ENCODE measurements at regions not wholly inside any gene's neighbourhood (a gene's known extent, or its start where the extent isn't known, plus 50 kb on each side); places are given as distances from the start of the nearest gene placed in this dataset.

- no peak for DNase-seq (ENCODE audit: low read depth)
- TF ChIP-seq CTCF (conservative IDR thresholded peaks at IDR 0.05; ENCODE audit: low read depth, low read length): no peak
- H3K4me3 ChIP-seq (ENCODE audit: low read depth, low read length): no peak overlapping the region
Measured at GRCh38 chr17:71850812-71851211, 270.0 kb upstream of the SOX9 start.

- DNase-seq (ENCODE audit: low read depth): no peak
- TF ChIP-seq CTCF (conservative IDR thresholded peaks at IDR 0.05; ENCODE audit: low read depth, low read length): no peak
- no peak overlapping the region for H3K4me3 ChIP-seq (ENCODE audit: low read depth, low read length)
Measured at GRCh38 chr17:71855010-71855409, 265.8 kb upstream of the SOX9 start.

- DNase-seq (ENCODE audit: low read depth): no peak
- no peak for TF ChIP-seq CTCF (conservative IDR thresholded peaks at IDR 0.05; ENCODE audit: low read depth, low read length)
Measured at GRCh38 chr17:71864755-71865154, 256.1 kb upstream of the SOX9 start.

GRCh38 chr17:71866095-71866494 is 254.7 kb upstream of the SOX9 start:
- TF ChIP-seq CTCF (conservative IDR thresholded peaks at IDR 0.05; ENCODE audit: low read depth, low read length): no peak
- DNase-seq (ENCODE audit: low read depth): no peak
- H3K4me3 ChIP-seq (ENCODE audit: low read depth, low read length): no peak overlapping the region

More at GRCh38 chr17:71864755-71865154, 256.1 kb upstream of the SOX9 start:
- H3K4me3 ChIP-seq (ENCODE audit: low read depth, low read length): no peak overlapping the region

GRCh38 chr17:71869293-71869692 is 251.5 kb upstream of the SOX9 start:
- no peak overlapping the region for H3K4me3 ChIP-seq (ENCODE audit: low read depth, low read length)
- no peak for DNase-seq (ENCODE audit: low read depth)
- no peak for TF ChIP-seq CTCF (conservative IDR thresholded peaks at IDR 0.05; ENCODE audit: low read depth, low read length)

- TF ChIP-seq CTCF (conservative IDR thresholded peaks at IDR 0.05; ENCODE audit: low read depth, low read length): no peak
- H3K4me3 ChIP-seq (ENCODE audit: low read depth, low read length): no peak overlapping the region
- no peak for DNase-seq (ENCODE audit: low read depth)
Measured at GRCh38 chr17:71869841-71870545, 250.8 kb upstream of the SOX9 start.

- H3K4me3 ChIP-seq (ENCODE audit: low read depth, low read length): no peak overlapping the region
- DNase-seq (ENCODE audit: low read depth): no peak
- no peak for TF ChIP-seq CTCF (conservative IDR thresholded peaks at IDR 0.05; ENCODE audit: low read depth, low read length)
Measured at GRCh38 chr17:71870546-71870862, 250.3 kb upstream of the SOX9 start.
